Inflammatory macrophage treated with lipopolysaccharide for 1 hour (primary cell): ENCODE measurements at regions not wholly inside any gene's neighbourhood (a gene's known extent, or its start where the extent isn't known, plus 50 kb on each side); places are given as distances from the start of the nearest gene placed in this dataset.

Experiments
- DNase-seq, 2 donors: peaks; one replicate each; pipeline ENCODE4 v3.0.0-alpha.2; 2020 to 2022

GRCh38 chr3:117266806-117267205 lies 557.2 kb downstream of the TUSC7 start:
- DNase-seq = peak in 1 of 2 donors; percentile 10

- DNase-seq = no peak
These were observed 558.7 kb downstream of the TUSC7 start for GRCh38 chr3:117268318-117268717.

GRCh38 chr3:117272274-117272673 lies 562.7 kb downstream of the TUSC7 start:
- no peak for DNase-seq

DNA sequence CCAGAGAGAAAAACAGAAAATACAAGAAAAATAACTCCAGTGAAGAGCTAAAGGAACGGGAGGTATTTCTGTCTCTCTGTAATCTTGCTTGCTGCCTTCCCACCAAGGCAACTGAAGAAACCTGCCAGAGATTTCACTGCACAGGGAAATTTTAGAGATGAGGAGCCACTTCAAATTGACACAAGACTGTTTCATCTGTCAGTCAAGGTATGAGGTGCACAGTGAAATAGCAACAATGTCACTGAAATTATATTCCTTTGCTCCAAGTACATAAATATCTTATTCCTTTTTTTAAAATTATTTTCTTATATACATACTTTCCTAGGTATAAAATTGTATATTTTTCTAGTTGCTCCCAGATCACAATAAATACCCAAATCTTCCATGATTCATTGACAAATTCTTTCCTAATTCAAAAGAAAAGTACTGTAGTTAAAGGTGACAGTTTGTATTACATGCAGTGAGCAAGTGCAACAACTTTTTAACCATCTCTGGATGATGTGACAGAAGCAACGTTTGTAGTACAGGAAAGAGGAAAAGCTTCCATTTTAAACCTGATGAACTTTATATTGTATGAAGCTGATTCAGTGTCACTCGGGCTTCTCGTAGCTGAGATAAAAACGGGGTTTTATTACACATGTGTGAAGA lies 563.4 kb downstream of the TUSC7 start:
- no peak for DNase-seq

DNA sequence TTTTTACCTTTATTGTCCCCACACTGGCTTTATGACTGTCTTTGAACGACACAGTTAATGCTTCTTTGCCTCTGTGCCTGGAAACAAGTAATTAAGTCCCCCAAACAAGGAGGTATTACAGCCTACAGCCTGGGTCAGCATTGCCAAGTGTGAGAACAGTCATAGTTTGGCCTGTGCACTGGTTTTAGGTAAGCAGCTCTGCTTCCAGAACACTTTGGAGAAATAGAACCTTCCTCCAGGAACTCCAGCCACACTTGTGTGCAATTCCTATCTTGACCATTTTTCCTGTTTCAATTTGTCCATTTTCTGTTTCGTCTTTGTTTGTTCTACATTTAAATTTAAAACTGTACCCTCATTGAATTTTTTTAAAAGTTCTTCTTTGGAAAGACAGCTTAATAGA lies 568.2 kb downstream of the TUSC7 start:
- no peak for DNase-seq

DNA sequence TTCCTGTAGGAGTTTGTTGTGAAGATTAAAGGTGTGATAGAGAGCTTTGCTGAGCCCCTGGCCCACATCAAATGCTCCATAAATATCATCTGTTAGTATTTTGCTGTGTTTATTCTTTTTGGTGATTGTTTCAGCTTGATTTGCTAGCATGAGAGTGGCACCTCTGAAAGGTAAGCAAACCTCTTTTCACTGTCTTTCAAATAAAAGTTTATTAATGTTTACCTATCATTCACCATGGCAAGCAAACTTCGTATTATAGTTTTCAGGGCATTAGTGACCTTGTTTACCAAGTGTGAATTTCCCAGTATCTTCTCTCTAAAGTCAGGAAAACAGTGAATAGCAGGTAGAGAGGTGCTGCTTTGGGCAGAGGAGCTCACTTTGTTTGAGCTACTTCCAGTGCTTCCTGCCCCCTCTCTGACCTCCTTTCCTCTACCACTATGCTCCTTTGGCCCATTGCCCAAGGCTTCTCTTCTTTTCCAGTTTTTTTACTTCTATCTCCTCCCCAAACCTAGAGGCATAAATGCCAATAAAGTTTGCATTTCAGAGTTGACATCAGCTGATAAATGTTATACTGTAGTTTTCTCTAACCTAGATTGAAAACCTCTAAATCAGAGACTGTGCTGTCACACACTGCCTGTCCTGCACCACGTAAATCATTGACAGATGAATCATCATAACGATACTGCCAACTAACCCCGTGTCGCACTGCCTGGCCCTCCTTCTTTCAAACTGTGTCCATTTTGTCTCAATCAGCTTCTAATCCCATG lies 569.0 kb downstream of the TUSC7 start:
- no peak for DNase-seq

- no peak for DNase-seq
These were observed 571.8 kb downstream of the TUSC7 start for GRCh38 chr3:117281371-117281770.

DNA sequence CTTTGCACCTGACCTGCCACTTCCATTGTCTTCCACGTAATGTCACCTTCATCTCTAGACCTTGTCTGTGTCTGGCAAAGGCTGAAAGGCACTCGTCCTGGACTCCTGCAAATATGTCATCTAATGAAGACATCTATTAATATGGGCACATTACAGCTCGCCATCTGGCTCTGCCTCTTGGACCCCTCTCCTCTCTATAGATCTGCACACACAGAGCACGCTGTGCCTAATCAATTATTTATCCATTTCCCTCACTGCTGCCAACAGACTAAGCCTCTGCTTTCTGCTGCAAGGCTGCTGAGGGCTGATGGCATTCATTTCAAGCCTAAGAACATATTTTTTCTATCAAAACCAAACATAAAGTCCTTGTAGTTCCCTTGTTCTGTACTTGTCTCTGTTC lies 573.0 kb downstream of the TUSC7 start:
- no peak for DNase-seq

DNA sequence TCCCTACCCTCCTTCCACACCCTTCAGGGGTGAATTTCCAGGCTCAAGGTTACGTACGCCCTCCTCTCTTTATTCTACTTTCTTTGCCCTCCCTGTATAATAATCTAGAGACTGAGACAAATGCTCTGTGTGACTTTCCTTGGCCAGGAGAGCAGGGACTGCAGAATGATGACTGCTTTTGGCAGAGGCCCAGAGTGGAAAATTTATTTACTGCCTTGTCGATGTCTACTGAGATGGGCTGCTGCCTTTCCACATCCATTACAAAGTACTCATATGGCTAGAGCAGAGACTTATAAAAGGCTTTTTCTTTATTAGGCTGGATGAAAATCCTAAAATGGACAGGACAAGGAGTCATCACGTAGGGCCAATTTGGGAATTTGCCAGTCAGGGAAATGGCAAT lies 576.2 kb downstream of the TUSC7 start:
- DNase-seq = no peak

DNA sequence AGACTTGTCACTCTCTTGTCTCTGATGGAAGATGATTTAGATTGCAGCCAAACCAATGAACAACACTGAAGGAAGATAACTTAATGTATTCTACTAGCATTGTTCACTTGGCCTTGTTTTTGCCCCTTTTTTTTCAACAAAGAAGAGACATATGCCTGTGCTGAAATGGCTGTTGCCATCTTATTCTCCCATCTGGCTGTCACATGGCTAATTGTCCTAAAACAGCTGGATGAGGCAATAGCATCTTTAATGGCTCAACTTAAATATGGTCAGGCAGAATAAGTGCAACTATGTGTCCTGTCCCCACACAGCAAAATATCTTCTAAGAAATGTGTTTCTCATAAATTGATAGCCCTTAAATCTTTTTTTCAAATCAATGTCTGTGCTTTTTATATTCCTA lies 576.9 kb downstream of the TUSC7 start:
- DNase-seq = no peak

GRCh38 chr3:117287602-117288001 lies 578.0 kb downstream of the TUSC7 start:
- DNase-seq = no peak

DNA sequence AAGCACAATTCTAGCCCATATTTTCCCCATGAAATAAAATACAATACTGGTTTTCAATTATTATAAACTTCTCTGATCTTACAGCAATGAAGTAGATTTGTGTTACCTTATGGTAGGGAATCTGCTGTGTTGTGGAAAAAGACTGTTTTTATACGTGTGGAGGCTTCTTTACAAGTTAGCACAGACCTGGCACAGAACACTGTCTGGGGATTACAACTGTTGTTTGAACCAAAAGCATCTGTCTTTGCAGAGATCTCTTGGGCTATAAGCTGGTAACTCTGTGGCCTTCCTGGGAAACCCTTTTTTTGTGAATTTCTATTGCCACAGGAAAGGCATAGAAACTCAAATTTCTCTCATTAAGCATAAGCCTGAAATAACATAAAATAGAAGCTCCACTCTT lies 581.9 kb downstream of the TUSC7 start:
- DNase-seq = no peak

DNA sequence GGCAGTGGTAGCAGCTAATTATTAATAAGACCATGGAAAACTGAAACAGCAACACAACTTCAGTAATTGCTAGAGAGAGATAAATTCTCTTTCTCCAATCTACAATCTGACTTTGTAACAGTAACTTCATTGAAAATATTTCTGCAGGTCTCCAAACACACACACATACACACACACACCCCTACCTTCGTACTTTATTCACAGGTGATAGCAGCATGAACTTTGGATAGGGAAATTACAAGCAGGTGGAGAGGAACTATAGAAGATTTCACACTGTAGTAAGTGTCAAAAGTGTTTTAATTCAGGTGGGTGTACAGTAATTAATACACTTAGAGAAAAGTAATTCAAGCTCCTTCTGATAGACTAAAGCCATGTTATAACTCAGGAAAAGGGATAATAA lies 587.5 kb downstream of the TUSC7 start:
- DNase-seq = no peak

DNA sequence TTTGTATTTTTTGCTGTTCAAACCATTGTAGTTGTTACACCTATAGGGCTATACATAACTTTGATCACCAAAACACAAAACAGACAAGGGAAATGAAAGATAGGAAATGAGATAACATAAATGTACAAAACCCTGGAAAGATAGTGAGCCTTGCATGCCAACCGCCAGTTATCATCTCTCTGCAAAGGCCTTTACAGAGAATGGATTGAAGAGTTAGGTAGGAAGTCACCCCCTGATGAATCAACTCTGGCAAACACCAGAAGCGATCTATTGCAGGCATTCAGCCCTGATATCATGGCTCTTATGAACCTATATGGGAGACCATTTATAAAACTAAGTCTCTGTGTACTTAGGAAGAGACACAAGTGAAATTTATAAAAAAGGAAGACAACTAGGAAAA lies 588.0 kb downstream of the TUSC7 start:
- DNase-seq = no peak

GRCh38 chr3:117298273-117298672 lies 588.7 kb downstream of the TUSC7 start:
- DNase-seq = no peak

DNA sequence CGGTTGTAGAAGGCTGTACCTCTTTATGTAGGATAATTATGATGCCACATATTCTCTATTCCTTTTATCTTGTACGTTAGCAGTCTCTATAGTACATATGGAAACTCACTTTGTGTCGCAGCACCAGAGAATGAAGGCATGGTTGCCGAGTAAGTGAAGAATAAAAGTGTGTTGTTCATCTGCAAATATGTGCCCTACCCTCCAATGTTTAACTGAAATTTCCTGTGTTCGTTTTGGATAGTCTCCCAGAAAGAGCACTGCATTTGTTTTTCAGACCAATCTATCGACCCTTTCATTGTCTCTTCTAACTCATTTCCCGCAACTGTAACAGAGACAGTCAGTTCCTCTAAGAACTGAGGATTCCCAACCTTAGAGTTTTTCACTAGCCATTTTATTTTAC lies 592.8 kb downstream of the TUSC7 start:
- DNase-seq = no peak

GRCh38 chr3:117303443-117303842 lies 593.9 kb downstream of the TUSC7 start:
- no peak for DNase-seq

DNA sequence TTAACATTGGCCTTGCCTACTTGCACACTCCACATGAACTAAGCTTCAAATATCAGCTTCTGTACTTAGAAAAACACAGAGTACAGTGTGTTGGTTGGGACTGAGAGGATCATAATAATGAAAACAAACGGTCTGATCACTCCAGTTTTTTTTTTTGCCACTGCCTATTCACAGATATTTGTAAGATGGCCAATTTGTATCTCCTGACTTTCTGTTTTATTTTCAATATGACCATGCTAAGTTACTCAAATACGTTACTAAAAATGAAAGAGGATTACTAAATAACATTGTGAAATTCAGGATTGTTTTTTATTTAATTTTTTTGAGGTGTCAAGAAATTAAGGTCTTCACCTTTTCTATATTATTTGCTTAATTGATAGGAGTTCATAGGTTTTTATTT lies 595.1 kb downstream of the TUSC7 start:
- DNase-seq = no peak

GRCh38 chr3:117305681-117306080 lies 596.1 kb downstream of the TUSC7 start:
- no peak for DNase-seq

DNA sequence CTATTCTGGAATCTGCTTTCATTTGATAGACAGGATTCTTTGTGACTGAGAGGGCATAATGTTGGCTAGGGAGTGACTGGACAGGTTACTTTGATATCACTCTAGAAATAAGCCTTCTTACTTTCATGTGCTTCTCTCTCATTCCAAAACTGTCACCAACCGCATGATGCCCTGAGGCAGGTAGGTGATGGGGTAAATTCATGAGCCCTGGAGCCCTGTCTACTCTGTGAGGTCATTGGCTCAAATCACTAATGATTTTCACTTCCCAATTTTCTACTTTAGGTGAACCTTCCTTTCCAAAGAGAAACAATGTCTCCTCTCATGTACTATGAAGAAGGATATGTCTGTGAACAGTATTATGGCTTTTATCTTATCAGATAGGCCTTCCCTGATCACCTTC lies 596.7 kb downstream of the TUSC7 start:
- no peak for DNase-seq

DNA sequence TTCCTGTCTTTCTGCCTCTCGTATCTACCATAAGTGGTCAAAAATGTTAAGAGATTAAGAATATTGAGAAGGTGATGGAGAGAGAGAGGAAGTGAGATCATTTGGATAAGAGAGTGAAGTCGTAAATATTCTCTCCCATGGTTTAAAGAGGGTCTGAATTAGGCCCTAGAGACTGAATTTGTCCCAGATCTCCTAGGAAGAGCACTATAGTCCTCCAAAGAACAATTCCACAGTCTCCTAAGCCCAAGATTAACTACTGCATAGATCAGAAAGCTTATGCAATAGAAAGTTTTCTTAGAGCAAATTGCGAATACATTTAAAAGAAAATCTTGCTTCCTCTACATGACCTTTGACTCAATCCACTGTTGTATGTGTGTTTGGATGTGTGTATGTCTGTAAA lies 598.8 kb downstream of the TUSC7 start:
- no peak for DNase-seq

DNA sequence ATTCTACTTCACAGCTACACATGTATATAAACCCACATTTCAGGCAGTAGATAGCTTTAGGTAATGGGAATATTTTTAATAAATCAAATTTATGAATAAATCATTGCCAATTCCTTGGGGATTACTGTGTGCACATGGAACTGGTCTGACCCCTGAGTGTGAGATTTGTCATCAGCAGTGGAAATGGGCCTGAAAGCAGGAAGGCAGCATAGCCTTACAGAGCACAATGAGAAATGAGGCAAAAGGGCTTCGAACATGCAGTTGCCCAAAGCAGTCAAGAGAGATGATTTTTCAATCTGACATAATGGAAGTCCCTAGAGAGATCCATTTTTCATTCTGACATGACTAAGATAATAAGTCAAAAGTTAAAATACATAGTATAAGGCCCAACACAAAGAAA lies 599.2 kb downstream of the TUSC7 start:
- no peak for DNase-seq

DNA sequence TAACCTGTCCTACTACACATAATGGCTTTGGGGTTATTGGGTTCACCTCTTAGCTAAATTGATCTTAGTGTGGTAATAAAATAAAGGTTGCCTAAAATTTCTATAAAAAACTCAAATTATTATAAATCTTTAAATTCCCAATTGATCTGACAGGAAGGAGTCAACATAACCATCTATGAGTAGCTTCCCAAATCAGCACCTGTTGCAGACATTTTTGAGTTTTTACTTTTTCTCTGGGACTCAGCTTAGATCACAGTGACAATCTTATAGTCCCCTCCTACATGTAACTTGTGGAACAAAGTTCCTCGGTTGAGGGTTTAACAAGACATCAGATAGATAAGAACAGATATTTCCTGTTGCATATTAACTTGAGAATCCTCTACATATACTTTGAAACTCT lies 601.0 kb downstream of the TUSC7 start:
- no peak for DNase-seq

DNA sequence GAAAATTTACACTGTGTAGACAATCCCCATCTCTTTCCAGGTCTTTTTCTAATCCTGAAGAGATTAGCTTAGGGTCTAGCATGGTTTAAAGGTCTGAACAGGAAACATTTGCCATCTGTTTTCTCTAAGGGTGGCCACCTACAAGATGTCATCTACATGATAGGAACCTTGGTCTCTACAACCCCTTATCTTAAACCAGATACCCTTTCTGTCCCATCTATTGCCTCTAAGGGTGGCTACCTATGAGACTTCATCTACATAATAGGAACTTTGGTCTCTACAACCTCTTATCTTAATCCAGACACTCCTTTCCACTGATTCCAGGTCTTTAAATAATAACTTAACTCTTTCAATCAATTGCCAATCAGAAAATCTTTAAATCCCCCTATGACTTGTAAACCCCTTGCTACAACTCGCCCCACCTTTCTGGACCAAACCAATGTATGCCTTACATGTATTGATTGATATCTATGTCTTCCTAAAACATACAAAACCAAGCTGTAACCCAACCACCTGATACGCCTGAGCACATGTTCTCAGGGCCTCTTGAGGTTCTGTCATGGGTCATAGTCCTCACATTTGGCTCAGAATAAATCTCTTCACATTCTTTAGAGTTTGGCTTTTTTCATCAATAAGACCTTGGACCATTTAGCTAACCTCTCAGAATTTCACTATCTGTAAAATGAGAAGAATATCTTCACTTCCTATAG lies 605.0 kb downstream of the TUSC7 start:
- no peak for DNase-seq
